Right renal pelvis (tissue), 4 donors: ENCODE measurements at regions not wholly inside any gene's neighbourhood (a gene's known extent, or its start where the extent isn't known, plus 50 kb on each side); places are given as distances from the start of the nearest gene placed in this dataset.

Experiments
- DNase-seq, 4 donors: peaks; one replicate each; pipeline ENCODE4 v3.0.0-alpha.2; 2013; ENCODE audit warnings: low read depth in 4 of 4, low spot score in 3 of 4, missing footprints in 1 of 4

DNA sequence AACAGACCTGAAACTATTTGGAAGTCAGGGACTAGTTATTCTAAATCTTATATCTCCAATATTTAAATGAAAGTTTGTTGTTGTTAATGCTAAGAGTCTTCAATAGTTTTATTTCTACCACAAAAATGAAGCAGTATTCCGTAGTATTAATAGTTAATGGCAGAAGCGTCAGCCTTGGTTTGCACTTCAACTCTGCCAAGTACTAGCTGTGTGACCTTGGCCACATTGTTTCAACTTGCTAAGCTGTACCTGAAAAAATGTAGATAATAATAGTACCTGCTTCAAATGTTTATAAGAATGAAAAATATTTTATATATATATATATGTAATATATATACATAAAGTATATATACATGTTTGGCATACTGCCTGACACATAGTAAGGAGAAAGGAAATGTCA is 354.6 kb upstream of the SATB1 start:
- DNase-seq: no peak

- no peak for DNase-seq
Measured at GRCh38 chr3:18778598-18778997, 353.5 kb upstream of the SATB1 start.

DNA sequence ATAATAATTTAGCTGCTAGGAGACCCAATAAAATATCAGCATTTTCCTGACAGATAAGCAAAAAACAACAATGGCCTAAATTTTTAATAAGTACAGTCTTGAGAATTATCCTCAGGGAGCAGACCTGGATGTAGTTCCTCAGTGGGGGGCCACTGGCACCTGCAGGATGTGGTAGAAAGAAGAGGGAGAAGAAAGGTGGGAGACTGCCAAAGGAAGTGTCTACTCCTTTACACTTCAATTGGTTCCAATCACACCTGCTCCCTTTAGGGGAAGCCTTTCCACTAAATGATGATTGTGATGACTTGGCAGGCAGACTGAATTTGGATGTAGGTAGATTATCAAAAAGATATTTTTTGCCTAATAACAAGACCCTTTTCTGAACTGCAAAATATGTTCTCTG is 353.0 kb upstream of the SATB1 start:
- DNase-seq: no peak

GRCh38 chr3:18775501-18775900 is 350.4 kb upstream of the SATB1 start:
- DNase-seq: no peak

DNA sequence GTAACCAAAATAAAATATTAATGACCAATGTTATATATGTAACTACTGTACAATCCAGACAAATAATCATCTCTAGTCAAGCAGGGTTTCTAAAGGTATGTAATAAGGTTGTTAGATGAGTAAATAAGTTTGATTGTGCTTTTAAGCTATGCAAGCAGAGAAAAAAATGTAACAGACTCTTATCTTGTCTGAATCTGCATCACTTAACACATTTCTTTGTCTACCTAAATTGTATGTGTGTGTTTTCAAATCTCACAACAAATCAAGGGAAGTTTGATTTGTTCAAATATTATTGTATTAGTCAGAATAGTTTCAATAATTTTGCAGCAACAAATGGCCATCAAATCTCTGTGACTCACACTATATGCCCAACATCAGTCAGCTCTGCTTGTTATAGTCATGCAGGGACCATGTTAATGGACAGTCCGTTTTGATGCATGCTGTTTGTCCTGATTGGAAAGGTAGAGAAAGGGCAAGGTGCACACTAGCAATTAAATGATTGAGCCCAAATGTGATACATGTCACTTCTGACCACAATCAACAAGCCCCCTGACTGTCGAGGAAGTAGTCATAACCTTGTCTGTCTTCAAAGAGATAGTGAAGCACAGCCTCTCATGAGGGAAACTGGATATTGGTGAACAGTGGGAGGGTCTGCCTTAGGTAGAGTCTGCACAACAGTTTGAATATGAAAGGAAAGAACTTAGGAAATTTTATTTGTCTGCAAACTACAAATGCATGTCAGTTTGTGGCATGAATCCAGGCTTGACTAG is 349.4 kb upstream of the SATB1 start:
- no peak for DNase-seq

- no peak for DNase-seq
Measured at GRCh38 chr3:18772699-18773305, 347.7 kb upstream of the SATB1 start.

- no peak for DNase-seq
Measured at GRCh38 chr3:18771931-18772330, 346.8 kb upstream of the SATB1 start.

DNA sequence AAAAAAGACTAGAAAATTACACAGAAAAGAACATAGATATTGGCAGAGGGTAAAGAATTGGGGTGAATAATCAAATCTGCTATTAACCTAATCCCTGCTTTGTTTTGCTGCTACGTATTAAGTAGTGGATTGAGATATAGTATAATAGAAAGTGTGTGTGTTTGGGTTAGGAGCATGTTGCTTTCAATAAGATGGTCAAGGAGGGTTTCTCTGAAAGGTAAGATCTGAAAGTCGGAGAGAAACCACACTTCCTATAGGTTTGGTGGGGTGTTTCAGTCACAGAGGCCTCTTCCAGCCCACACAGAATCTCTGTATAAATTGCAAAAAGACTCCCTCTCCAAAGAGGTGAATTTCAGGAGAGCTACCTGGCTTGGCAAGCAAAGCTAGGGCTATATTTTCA is 345.7 kb upstream of the SATB1 start:
- no peak for DNase-seq

DNA sequence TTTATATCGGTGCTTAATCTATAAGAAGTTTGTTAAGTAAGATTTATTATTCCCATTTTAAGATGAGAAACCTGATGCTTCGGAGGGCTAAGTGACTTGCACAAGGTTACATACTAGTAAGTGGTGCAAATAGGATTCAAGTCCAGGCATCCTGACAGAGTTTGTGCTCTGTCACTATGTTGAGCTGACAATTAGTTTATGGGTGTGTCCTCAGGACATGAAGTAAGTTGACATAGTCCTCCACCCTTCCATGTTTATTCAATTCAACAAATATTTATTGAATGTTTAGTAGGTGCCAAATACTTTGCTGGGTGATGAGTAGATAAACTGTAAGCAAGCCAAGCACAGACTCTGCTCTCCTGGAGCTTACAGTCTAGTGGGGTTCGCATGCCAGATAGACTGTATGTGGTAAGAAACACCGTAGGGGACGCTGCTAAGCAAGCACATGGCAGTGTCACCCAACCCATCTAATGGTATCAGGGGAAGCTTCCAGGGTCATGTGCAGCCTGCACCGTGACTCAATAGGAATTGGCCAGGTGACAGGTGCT is 342.7 kb upstream of the SATB1 start:
- no peak for DNase-seq

DNA sequence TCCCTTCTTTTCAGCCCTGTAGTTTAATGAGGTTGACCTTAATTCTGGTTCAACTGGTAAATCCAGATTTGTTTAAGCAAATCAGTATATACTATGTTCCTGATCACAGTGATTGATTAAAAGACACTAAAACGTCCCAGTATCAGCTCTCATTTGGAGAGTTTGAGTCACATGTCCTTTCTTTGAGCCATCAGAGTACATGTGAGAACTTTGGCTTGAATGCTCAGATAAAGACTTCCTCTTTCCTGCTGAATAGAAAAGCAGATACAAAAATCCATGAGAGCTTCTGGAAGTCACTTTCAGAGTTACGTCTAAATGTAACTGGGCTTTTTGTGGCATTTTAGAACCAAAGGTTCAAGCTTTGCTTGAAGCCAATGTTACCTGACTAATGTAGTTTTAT is 341.8 kb upstream of the SATB1 start:
- DNase-seq: no peak

- DNase-seq: no peak
Measured at GRCh38 chr3:18765662-18766061, 340.5 kb upstream of the SATB1 start.

DNA sequence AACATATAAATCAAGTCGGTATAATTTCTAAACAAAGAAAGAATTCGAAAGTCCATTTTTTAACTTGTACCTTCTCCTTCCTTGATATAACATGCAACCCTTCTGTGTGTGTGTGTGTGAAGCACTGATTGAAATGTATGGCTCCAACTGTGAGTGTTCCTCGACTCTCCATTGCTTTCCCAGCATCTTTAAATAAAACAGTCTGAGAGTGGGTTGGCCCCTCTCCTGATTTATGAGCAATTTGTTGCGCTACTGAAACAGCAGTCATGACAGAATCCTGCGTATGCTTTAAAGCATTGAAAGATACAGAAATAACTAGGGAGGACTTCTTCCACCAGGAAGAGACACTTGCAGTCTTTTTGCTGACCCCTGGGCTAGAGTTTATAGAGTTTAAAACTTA is 340.0 kb upstream of the SATB1 start:
- DNase-seq: no peak

- no peak for DNase-seq
Measured at GRCh38 chr3:18761530-18761929, 336.4 kb upstream of the SATB1 start.

- DNase-seq: peak; percentile 31 to 68 (median 60)
Measured at GRCh38 chr3:18758047-18758704, 333.0 kb upstream of the SATB1 start.

DNA sequence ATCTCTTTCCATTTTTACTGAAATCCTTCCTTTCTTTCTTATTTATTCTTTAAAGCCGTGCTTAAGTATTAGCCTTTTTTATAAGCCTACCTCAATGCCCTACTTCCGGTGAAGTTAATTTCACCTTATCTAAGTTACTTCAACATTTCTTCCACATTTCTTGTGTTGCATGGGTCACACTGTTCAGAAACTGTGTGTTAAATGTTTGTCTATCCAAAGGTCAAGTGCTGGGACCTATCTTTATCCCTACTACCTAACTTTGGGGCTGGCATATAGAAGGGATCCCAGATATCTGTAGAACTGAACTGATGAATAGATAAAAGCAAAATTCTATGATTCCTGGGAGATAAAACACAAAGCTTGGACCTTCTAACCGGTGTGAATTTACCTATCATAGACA is 332.3 kb upstream of the SATB1 start:
- DNase-seq: no peak

GRCh38 chr3:18752273-18752934 is 327.3 kb upstream of the SATB1 start:
- no peak for DNase-seq

- no peak for DNase-seq
Measured at GRCh38 chr3:18751514-18751913, 326.4 kb upstream of the SATB1 start.

DNA sequence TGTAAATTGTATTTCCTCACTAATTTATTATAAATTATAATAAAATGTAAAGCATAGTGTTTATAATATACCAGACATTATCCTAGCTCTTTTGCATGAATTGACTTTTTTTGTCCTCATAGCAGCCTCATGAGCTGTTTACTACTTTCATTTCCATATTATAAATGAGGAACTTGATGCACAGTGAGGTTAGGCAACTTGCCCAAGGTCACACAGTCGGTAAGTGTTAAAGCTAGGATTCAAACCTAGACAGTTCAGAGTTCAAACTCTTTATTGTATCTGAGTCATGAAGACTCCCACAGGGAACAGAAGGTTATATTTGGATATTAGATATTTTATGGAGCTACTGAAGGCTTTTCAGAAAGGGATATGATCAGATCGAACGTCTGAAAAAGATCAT is 322.2 kb upstream of the SATB1 start:
- no peak for DNase-seq

DNA sequence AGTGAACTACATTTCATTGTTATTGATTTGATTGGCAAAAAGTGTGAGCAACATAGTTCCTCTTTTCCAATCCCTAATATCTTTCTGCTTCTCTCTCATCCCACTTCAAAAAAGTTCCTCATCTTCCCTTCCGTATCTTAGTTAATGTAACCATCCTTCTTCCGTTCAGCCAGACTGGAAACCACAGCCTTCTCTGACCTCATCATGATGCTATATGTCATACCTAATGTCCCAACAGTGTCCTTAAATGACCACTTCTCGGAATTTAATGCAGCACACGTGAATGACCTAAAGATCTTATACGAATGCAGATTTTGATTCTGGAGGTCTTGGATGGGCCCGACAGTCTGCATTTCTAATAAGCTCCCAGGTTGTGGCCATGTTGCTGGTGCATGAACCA is 320.3 kb upstream of the SATB1 start:
- no peak for DNase-seq

DNA sequence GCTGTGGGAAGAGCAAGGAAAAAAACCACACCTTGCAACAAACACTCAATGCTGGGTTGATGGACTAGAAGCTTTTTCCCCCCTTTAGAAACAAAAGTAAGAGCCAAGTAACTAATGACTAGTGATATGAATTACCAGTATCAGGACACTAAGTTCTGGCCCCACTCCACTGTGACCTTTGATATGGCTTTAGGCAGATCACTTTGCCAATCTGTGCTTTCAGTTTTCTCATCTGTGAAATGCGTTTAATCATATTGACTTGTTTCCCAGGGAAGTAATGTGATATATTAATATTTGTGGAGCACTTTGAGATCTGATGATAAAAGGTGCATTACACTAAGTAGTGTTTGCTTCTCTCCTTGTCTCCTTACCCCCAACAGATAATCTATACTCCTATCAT is 319.3 kb upstream of the SATB1 start:
- no peak for DNase-seq

GRCh38 chr3:18743761-18744160 is 318.6 kb upstream of the SATB1 start:
- DNase-seq: no peak
